DMS114 treated with DMSO at 0.1 percent for 48 hours (cell line): ENCODE measurements at regions not wholly inside any gene's neighbourhood (a gene's known extent, or its start where the extent isn't known, plus 50 kb on each side); places are given as distances from the start of the nearest gene placed in this dataset.

Experiments
- DNase-seq: peaks from one replicate; lab custom pipeline; 2025; ENCODE audit not compliant: unreplicated experiment; lab: John Stamatoyannopoulos, UW

DNA sequence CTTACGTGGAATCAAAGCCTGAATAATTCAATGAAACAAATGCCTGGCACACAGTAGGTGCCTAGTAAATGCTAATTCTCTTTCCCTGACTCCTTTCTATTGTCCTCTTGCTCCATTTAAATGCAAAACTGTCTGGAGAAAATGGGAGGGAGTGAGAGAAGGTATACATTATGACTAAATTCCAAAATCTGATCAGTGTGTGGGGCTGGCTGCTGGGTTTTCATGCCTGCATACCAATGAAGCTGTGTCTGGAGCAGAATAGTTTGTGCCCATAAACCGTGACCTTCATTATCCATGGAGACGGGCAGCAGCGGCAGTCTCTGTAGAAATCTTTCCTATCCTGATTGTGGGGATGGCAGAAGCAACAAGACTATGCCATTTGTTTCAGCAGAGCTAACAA is 223.4 kb upstream of the ZBED5 start:
- no peak for DNase-seq

DNA sequence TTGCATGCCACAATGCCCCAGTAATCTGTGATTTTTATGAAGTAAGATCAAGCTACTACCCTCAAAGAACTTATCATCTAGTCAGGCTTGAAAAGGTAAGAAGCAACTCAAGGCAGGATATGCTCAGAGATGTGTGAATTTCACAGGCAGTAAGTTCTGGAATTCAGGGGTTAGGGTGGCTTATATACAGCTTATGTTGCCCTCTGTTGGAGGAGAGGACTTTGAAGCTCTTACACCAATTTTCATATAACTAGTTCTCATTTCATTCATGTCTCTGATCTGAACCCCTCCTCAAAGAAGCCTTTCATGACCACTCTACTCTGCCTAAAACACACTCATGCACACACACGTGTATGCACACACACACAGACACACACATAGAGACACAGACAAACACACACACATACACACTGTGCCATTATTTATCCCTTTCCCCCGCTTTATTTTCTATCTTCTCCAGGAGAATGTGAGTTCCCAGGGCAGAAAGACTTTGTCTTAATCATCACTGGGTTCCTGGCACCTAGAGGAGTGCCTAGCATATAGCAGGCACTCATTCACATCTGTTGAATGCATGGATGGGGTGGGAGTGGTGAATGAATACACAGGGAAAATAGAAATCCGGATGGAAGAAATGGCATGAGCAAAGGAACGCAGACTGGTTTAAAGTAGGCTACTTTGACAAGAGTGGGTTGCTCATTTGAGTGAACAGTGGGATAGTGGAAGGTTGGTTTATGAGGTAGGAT is 220.7 kb upstream of the ZBED5 start:
- DNase-seq: no peak

DNA sequence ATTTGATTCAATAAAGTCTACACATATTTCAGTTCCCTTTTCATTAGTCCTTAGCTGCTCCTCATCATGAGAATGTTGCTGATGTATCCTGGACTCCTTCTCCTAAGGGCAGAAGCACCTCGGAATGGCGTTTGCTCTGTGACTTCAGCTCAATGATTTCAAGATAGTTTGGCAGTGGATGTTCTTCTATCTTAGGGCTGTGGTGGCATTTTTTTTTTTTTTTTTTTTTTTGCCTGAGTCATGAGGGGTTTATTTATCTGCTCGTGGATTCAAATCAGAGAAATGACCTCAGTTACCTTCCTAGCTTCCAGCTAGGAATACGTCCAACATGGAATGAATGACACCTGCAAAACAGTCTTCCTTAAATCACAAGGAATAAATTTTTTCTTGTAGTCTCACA is 220.0 kb upstream of the ZBED5 start:
- DNase-seq: no peak

DNA sequence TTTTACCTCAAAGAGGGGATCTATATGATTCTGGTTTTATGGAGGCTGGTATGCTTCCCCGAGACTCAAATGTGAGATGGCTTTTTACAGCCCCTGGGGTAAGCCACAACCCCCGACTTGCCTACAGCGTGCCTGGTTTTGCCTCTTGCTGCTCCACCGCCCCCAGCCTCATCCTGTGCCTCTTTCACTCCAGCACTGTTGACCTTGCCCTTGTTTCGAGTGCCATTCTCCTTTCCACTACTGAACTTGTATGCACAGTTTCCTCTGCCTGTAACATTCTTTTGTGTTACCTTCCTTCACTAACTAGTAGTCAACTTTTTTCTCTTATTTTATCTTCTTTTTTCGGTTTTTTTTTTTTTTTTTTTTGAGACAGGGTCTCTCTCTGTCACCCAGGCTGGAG is 219.0 kb upstream of the ZBED5 start:
- no peak for DNase-seq

DNA sequence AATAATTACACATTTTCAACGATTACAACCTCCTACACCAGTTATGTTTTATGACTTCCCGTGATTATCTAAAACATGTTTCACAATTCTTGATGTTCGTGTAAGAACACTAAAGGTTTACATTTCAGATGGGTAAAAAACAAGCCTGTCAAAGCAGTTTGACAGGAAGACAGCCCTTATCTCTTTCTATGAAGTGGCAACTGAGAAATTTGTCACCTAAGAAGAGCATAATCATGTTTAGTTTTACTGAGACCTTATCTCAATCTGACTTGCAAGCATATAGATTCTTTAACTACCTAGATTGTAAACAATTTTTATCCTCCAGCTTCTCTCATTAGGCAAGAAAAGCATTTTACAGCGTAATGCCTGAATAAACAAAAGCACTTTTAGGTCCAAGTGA is 218.4 kb upstream of the ZBED5 start:
- DNase-seq: no peak

DNA sequence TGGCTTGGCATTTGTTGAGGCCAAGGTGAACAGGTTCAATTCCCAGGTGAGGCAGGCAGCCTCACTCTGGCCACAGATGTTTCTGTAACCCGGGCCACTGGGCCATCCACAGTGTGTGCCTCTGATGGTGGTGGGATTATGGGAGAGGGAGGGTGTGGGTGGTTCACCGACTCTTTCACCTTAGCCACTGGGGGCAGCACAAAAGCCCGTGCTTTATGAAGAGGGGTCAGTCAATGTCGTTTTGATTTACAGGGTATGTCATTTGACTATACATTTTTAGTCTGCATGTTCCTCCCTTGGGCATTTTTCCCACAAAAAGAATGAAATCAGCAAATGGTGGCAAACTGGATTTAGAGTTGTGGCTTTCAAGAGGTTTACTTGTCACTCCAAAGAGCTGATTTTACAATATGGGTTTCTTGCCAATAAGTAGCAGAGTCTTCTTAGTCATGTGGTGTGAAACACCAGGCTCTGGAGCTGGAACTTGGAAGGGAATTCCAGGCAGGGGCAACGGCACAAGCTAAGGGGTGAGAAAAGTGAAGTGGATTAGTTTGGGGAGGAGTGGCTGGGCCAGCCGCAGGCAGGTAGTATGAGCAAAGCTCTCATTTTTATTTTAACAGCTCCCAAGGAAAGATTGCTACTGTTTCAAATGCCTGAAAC is 217.8 kb upstream of the ZBED5 start:
- no peak for DNase-seq

DNA sequence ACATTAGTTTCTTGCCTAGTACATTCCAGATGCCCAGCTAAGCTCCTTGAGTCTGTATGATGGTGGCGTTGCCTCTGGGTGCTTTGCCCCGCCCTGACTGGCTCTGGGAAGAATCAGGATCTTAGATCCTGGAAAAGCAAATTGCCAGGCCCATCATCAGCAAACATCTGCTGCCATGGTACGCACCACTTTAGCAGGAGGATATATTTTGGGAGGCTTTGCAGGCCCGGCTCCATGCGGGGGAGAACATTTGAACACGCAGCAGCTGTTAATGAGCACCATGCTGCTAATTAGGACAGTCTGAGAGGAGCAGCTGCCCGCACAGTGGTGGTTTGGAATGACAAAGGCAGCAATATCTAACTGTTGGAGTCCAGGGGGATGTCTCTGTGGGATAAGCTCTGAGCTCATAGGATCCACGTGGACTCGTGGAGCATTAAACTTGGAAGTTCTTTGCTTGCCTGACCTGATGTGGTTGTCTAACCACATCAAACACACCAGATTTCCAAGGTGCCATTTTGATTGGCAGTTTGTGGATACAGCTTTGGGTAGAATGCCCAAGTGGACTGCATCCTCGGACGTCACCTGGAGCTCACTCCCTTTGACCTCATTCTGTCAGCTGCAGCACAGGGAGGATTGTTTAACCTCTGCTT is 217.0 kb upstream of the ZBED5 start:
- DNase-seq: no peak

DNA sequence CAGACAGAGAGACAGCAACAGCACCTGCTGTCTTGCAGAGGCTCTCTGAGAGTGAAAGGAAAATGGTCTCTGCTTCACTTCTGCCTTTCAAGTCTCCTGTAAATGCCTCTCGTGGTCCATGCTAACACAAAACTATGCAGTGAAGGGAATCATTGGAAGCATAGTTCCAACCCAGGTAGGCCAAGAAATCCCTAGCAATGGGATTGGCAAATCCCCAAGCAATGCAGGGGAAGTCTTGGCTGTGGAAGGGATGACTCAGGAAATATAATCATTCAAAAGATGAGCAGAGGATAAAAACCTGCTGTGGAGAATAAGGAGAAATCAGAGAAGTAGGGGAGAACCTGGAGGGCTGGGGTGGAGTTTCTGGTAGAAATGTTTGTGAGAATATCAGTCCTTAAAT is 216.1 kb upstream of the ZBED5 start:
- DNase-seq: no peak

DNA sequence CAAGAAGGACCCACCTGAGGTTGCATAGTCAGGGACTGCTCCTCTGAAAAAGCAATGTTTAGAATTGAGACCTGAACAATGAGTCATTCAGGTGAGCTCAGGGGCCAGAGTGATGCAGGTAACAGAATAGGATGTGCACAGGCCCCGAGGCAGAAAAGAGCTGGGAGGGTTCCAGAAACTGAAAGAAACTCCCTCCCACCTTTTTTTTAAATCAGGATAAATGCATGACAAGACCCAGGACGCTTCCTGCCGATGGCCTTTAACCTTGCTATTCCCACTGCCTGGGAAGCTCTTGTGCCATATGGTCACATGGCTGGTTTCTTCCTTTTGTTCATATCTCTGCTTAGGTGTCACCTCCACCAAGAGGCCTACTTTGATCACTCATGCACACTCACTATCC is 214.2 kb upstream of the ZBED5 start:
- no peak for DNase-seq

DNA sequence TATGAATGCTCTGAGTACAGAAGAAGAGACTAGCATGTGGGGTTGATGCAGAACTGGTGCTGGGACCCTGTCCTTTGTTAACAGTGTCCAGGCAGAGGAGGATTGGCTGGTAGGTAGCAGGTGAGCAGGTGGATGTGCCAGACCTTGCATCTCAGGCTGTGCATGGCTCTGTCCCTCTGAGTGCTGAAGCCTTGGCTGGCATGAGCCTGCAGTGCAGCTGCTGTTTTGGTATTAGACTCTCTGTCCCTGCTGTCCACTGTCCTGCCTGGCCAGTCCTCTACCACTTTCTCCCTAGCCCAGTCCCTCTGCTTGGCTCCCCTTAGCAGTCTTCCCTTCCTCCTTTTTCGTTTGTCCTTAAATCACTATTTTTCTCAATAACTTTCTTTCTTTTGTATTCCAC is 213.6 kb upstream of the ZBED5 start:
- no peak for DNase-seq

DNA sequence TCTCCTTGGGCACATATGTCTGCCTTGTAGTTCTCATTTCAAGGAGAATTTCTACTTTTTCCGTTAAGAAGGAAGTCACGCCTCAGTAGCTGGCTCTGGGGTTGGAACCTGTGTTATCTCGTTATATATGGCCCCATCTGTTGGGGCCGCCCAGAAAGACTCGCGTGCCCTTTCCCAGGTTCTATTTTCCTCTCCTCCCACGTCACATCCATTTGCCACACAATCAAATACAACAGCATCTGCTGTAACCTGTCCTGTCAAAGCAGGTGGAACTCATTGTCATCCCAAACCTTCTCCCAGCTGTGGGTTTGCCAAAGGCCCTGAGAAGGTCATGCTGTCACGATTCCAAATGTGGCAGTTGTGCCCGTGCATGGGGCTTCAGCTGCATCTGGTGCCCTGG is 213.1 kb upstream of the ZBED5 start:
- no peak for DNase-seq

DNA sequence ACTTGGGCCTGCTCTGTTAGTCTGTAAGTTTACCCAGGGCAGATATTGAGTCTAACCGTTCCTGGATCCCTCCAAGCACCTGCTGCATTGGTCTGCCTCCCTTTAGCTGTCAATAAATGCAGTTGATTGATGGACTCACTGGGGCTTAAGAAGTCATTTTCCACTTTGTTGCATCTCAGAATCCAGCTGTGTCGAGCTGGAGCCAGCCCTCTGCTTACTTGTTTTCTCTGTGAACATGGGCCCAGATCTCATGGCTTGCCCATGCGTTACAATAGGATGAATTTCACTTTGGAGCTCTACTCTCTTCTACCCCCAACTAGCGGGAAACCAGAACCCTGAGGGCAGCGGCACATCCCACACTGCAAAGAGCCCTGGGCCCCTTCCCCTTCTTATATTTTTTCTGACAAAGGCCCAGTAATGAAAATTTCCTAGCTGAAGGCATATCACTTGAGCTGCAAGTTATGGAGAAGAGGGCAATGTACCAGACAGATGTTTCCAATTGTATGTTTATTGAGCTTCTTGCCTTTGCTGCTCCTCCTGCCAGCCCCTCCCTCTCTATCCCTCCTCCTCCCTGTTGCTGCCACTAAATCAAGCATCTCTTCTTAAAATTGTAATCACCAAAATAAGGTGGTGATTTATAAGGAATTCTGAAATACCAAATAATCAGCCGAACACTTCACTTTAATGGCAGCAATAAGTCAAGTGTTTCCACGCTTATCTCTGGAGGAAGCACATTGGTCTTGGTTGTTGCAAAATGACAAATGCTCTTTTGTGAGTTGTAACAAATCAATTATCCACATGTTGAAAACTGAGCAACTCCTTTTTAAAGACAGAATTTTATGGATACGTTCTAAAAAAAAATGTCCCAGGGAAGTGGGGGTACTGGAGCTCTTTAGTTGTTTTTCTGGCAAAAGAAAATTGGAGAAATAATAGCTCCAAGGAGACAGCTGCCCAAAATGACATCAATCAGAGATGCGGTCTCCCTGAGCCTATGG is 212.3 kb upstream of the ZBED5 start:
- no peak for DNase-seq

DNA sequence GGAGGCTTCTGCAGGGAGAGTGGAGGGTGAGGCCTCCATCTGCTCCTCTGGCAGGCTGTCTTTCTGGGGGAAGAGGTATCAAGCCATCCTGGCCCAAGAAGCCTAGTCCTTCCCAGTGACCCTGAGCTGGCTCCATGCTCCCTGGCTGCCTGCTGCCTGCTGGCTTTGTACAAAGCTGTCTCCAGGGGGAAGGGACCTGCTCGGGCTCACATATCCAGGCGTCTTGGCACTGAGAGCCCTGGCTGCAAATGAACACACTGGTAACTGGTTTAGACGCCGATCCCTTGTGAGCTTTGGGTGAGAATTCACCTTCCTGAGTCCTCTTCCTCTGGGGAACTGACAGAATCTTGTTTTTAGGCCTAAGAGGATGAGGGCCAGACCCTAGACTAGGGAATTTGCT is 210.3 kb upstream of the ZBED5 start:
- DNase-seq: no peak

DNA sequence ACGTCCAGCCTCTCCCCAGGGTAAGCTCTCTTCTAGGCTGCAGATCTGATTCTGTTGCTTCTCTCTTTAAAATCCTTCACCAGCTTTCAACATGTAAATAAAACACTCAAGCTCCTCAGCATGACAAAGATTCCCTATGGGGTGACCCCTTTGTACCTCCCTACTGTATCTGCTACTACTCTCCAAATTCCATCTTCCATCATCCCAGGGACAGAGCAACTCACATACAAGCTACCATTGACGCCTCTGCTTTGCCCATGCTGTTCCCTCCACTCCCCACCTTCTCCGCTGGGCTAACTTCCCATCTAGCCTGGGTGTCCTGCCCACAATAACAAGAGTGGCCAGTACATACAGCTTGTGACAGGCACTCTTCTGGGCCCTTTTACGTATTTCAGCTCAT is 207.5 kb upstream of the ZBED5 start:
- no peak for DNase-seq

DNA sequence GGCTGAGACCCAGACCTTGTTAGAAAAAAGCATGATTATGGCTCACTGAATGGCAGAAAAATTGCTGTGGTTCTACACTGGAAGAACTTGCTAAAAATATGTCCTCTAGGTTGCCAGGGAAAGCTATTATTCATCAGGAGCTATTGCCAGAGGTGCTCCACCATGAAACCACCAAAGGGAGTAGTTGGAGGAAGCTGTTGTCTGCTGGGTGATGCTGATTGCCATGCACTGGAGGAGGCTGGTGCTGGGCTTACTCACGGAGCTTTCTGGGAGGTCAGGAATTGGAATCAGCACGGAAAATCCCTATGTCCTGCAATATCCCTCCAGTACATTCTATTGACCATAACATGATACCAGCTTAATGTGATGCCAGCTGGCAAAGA is 199.6 kb upstream of the ZBED5 start:
- DNase-seq: no peak

DNA sequence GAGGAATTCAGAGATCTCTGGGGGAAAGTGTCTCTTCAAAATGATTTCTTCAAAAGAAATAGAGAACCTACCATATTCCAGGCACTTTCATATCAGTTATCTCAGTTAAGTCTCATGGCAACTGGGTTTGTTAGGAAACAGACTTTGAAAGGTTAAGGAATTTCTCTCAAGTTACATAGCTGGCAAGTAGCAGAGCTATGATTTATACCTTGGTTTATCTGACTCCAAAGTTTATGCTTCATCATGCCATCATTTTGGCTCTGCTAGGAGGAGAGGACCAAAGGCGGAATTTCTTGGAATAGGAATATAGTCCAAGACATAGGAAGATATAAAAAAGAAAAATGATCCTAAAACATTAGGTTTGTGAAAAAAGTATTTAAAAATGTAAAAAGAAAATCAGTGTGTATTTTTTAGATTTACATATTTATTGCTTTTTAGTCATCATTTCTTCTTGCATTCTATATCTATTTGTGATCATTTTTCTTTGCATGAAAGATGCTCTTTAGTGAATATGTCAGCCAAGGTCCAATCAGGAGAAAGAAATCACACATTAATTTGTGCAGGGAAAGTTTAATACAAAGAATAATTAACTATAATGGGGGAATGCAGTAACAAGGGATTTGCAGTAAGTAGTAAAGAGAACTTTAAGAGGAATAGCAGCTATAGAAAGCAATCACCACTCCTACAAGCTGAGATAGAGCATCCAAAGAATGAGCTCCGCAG is 199.1 kb upstream of the ZBED5 start:
- DNase-seq: no peak

DNA sequence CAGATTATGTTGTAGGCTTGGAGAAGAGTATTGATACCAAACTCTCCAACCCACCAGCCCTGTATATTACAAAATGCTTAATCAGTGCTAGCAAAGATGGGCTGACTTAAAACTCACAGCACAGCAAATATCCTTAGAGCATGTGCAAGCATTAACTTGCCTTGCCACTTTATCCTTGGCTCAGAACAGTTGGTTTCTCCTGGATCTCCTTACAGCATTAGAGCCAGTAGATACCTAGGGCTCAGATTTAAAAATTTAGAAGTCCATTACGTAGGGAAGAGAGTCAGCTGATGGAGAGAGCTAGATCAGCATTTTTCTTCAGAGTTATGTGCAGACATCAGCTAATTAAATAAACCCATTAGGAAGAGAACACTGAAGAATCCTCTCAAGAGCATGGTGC is 198.5 kb upstream of the ZBED5 start:
- DNase-seq: no peak

DNA sequence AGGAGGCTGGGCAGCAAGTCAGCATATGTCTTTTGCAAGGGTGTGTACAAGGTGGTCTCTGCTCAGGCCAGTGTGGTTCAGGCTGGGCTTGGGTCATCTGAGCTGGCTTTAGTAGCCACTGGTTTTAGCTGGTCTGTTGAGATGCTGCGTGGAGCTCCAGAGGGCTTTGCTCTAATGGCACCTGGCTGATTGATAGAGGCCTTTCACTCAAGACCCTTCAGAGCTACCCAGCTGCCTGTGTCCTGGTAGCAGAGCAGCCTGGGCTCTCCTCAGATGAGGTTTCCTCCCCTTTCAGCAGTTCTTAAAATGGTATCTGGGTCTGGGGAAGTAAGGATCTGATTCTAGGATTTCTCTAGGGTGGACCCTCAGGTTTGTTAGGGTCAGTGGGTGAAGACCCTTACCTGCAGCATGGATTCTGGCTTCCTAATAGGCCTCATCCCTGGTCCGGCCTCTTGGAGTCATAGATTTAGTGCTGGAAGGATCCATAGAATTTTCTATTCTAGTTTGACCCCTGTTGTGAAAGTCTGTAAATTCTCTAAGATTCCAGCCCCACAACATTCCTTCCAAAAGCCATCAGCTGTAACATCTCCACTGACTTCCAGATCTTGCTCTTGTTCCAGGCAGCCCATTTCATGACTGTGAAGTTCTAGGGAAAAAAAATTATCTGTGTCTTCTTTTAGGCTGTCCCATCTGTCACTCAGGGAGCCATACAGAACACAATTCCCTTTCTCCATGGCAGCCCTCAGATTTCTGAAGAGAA is 190.2 kb upstream of the ZBED5 start:
- DNase-seq: no peak

DNA sequence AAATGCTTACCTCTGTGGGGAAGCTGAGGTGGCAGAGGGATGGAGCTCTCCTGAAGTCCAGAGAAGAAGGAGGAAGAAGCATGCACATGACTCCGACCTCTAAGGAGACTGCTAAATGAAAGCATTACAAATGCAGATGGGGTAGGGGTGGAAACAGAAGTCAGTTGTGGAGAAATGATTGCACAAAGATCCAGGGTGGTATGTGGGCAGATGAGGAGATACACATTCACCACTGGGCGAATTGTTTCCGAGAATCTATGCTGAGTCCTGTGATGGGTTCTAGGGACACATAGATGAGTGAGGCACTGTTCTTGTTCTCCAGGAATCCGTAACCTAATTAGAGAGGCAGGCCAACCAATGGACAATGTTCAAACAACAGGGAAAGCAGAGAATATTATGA is 188.9 kb upstream of the ZBED5 start:
- DNase-seq: no peak
